SK-N-SH treated with all-trans-retinoic acid at 6 μM for 48 hours (cell line): ENCODE measurements at regions not wholly inside any gene's neighbourhood (a gene's known extent, or its start where the extent isn't known, plus 50 kb on each side); places are given as distances from the start of the nearest gene placed in this dataset.

Source experiments
- OSR1 ChIP-seq: fragments of 250-450 bp; sonication (Bioruptor Pico); IDR thresholded peaks from 2 replicates; pipeline ENCODE4 v1.8.0; 2022; ENCODE audit warnings: moderate library complexity, mild to moderate bottlenecking, inconsistent platforms
- ZC3H10 ChIP-seq: fragments of 250-450 bp; sonication (Bioruptor Pico); IDR thresholded peaks from 2 replicates; pipeline ENCODE4 v1.5.1; 2021; ENCODE audit warnings: mild to moderate bottlenecking, moderate library complexity
- ZFP3 ChIP-seq: fragments of 250-450 bp; sonication (Bioruptor Pico); IDR thresholded peaks from 2 replicates; pipeline ENCODE4 v1.5.0; 2020; ENCODE audit warnings: mild to moderate bottlenecking, moderate library complexity
- ZFP30 ChIP-seq: fragments of 450-650 bp; formaldehyde crosslinking; IDR thresholded peaks from 2 replicates; pipeline ENCODE4 v1.5.0; 2022; ENCODE audit warnings: mild to moderate bottlenecking, moderate library complexity

DNA sequence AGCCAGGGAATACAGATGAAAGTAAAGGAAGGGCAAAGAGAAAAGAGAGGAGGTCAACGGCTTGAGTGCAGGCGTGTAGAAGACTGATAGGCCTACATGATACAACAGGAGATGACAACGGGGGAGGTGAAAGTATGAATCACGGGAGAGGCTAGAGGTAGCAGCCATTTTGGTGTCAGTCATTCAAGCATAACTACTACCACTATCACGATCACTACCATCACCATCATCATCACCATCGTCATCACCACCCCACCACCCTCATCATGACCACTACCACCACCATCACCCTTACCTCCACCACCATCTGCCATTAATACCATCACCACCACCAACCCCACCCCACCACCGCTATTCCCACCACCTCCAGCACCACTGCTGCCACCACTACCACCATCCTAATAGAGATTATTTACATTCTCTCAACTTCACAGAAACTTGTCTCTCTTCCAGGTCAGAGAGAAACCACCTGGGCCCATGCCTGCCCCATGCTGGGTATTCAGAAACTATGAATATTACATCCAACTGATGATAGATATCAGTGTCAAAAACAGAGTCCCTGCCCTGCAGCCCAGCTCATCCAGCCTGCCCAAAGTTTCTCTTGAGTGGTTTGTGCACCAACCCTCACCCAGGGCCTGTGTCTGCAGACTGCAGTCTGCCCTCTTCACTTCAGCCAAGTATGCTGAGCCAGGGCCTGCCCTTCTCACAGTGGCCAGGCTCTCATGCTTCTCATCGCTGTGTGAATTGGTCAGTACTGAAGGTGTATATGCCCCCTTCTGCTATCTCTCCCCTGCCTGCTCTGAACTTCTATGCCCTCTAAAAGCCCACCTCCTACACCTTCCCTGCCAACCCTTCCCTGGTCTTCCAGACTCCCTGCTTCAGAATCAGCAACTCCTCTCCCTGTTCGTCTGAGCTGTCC is 215.6 kb upstream of the TLE3 start:
- TF ChIP-seq ZC3H10 (CRISPR knock-in tag) (no peak), OSR1 (no peak), ZFP30 (CRISPR knock-in tag) (no peak), ZFP3 (CRISPR knock-in tag) (no peak)
